ENCODE measurements at regions not wholly inside any gene's neighbourhood (a gene's known extent, or its start where the extent isn't known, plus 50 kb on each side); places are given as distances from the start of the nearest gene placed in this dataset.

DNA sequence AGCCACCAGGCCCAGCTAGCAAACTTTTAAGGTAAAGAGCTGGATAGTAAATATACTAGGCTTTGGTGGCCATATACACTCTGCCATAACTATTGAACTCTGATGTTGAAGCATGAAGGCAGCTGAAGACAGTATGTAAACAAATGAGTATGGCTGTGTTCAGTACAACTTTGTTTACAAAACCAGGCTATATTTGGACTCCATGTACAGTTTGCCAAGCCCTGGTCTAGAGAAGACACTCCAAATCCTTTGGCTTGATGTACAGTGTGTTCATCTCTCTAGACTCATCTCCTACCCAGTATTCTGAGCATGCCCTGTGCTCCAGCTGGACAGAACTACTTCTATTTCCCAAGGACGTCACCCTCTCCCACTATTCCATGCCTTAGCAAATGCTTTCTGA is 54.3 kb upstream of the MEGF10 start:
- TF ChIP-seq, protein P1, sequence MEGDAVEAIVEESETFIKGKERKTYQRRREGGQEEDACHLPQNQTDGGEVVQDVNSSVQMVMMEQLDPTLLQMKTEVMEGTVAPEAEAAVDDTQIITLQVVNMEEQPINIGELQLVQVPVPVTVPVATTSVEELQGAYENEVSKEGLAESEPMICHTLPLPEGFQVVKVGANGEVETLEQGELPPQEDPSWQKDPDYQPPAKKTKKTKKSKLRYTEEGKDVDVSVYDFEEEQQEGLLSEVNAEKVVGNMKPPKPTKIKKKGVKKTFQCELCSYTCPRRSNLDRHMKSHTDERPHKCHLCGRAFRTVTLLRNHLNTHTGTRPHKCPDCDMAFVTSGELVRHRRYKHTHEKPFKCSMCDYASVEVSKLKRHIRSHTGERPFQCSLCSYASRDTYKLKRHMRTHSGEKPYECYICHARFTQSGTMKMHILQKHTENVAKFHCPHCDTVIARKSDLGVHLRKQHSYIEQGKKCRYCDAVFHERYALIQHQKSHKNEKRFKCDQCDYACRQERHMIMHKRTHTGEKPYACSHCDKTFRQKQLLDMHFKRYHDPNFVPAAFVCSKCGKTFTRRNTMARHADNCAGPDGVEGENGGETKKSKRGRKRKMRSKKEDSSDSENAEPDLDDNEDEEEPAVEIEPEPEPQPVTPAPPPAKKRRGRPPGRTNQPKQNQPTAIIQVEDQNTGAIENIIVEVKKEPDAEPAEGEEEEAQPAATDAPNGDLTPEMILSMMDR (IDR thresholded peaks at IDR 0.05; ENCODE audit: poor library complexity, severe bottlenecking): no peak
- Histone ChIP-seq H3K27me3 (ENCODE audit: insufficient read depth, poor library complexity, severe bottlenecking) (no peaks in the 10 kb centered on the region), H3K4me3 (ENCODE audit: severe bottlenecking) (no peak overlapping the region), H3K27ac (ENCODE audit: poor library complexity, severe bottlenecking) (no peak overlapping the region), H3K4me1 (ENCODE audit: insufficient read depth, poor library complexity, severe bottlenecking) (no peaks in the 10 kb centered on the region), H3K36me3 (ENCODE audit: low read depth) (no peaks in the 10 kb centered on the region), H3K9me3 (ENCODE audit: severe bottlenecking) (no peaks in the 10 kb centered on the region)
- no peak for DNase-seq (ENCODE audit: low spot score)
- ATAC-seq (ENCODE audit: low read depth): no peak

Measured in RWPE2 (cell line).